ENCODE measurements at regions not wholly inside any gene's neighbourhood (a gene's known extent, or its start where the extent isn't known, plus 50 kb on each side); places are given as distances from the start of the nearest gene placed in this dataset.

- H3K4me1 ChIP-seq (ENCODE audit: control insufficient read depth, insufficient read depth, low read length), result no peaks in the 10 kb centered on the region
- H3K4me3 Mint-ChIP-seq, result no peak overlapping the region
- peaks cover 24 to 45% of the 10 kb centered on the region in 2 donors for H3K27me3 Mint-ChIP-seq (ENCODE audit: low read depth in 2 of 2)
- no peak for DNase-seq
- no peaks in the 10 kb centered on the region for H3K36me3 Mint-ChIP-seq
- peaks cover 3% of the 10 kb centered on the region for H3K27me3 ChIP-seq (ENCODE audit: control insufficient read depth, insufficient read depth, low read length)
- no peaks in the 10 kb centered on the region for H3K9me3 ChIP-seq (ENCODE audit: control insufficient read depth, insufficient read depth, low read length)
- no peak overlapping the region for H3K27ac Mint-ChIP-seq
- H3K36me3 ChIP-seq (ENCODE audit: control insufficient read depth, insufficient read depth, low read length), result no peaks in the 10 kb centered on the region
- intact Hi-C loops (cut with micrococcal nuclease), result no loop called here
- no peak for ATAC-seq
- TF ChIP-seq CTCF (IDR thresholded peaks at IDR 0.05), result no peak
- 50% methylated on average over 2 of the region's 2 CpGs for WGBS (ENCODE audit: insufficient coverage)
- H3K27ac ChIP-seq (ENCODE audit: low read length), result no peak overlapping the region
- H3K9me3 Mint-ChIP-seq, result no peaks in the 10 kb centered on the region
- no peaks in the 10 kb centered on the region for H3K4me1 Mint-ChIP-seq
- no peak overlapping the region for H3K4me3 ChIP-seq (ENCODE audit: low read length)
Measured at GRCh38 chr2:176969642-176970359, 242.8 kb upstream of the HNRNPA3 start.

- intact Hi-C loops (cut with micrococcal nuclease), result no loop called here
- no peaks in the 10 kb centered on the region for H3K36me3 Mint-ChIP-seq
- no peaks in the 10 kb centered on the region for H3K4me1 ChIP-seq (ENCODE audit: control insufficient read depth, insufficient read depth, low read length)
Measured at GRCh38 chr2:176976736-176977685, 235.6 kb upstream of the HNRNPA3 start.

GRCh38 chr2:176978921-176979320 is 233.7 kb upstream of the HNRNPA3 start:
- Histone ChIP-seq H3K27ac (ENCODE audit: low read length) (no peak overlapping the region), H3K27me3 (ENCODE audit: control insufficient read depth, insufficient read depth, low read length) (no peaks in the 10 kb centered on the region), H3K4me3 (ENCODE audit: low read length) (no peak overlapping the region), H3K36me3 (ENCODE audit: control insufficient read depth, insufficient read depth, low read length) (no peaks in the 10 kb centered on the region), H3K4me1 (ENCODE audit: control insufficient read depth, insufficient read depth, low read length) (no peaks in the 10 kb centered on the region), H3K9me3 (ENCODE audit: control insufficient read depth, insufficient read depth, low read length) (no peaks in the 10 kb centered on the region)
- H3K27me3 Mint-ChIP-seq (ENCODE audit: low read depth in 2 of 2), result peaks cover 13 to 31% of the 10 kb centered on the region in 2 donors
- no peaks in the 10 kb centered on the region for H3K36me3 Mint-ChIP-seq
- no peak overlapping the region for H3K4me3 Mint-ChIP-seq
- WGBS (ENCODE audit: insufficient coverage), result 97% methylated on average over 2 of the region's 2 CpGs
- H3K4me1 Mint-ChIP-seq, result no peaks in the 10 kb centered on the region
- no peak overlapping the region for H3K27ac Mint-ChIP-seq
- intact Hi-C loops (cut with micrococcal nuclease), result no loop called here
- ATAC-seq (no peak), DNase-seq (no peak)
- no peak for TF ChIP-seq CTCF (IDR thresholded peaks at IDR 0.05)
- no peaks in the 10 kb centered on the region for H3K9me3 Mint-ChIP-seq

More at GRCh38 chr2:176976736-176977685, 235.6 kb upstream of the HNRNPA3 start:
- Histone ChIP-seq H3K27ac (ENCODE audit: low read length) (no peak overlapping the region), H3K27me3 (ENCODE audit: control insufficient read depth, insufficient read depth, low read length) (no peaks in the 10 kb centered on the region), H3K9me3 (ENCODE audit: control insufficient read depth, insufficient read depth, low read length) (no peaks in the 10 kb centered on the region), H3K4me3 (ENCODE audit: low read length) (no peak overlapping the region), H3K36me3 (ENCODE audit: control insufficient read depth, insufficient read depth, low read length) (no peaks in the 10 kb centered on the region)
- peaks cover 16 to 30% of the 10 kb centered on the region in 2 donors for H3K27me3 Mint-ChIP-seq (ENCODE audit: low read depth in 2 of 2)
- H3K9me3 Mint-ChIP-seq, result no peaks in the 10 kb centered on the region
- WGBS (ENCODE audit: insufficient coverage), result 76% methylated on average over 9 of the region's 9 CpGs
- H3K4me3 Mint-ChIP-seq, result no peak overlapping the region
- no peak for ATAC-seq
- TF ChIP-seq CTCF (IDR thresholded peaks at IDR 0.05), result no peak
- no peaks in the 10 kb centered on the region for H3K4me1 Mint-ChIP-seq
- no peak overlapping the region for H3K27ac Mint-ChIP-seq
- no peak for DNase-seq

Measured in natural killer cell (primary cell).